CD4-positive, CD25-positive, alpha-beta regulatory T cell (primary cell): ENCODE measurements at regions not wholly inside any gene's neighbourhood (a gene's known extent, or its start where the extent isn't known, plus 50 kb on each side); places are given as distances from the start of the nearest gene placed in this dataset.

Experiments
- ATAC-seq, 2 donors: fragments of 150-1000 bp; cut with Tn5 transposase; one replicate each; pipeline ENCODE4 v1.10.0; 2021; ENCODE audit warnings: low read depth in 2 of 2, moderate number of reproducible peaks in 2 of 2, moderate library complexity in 1 of 2
- DNase-seq, 3 donors: peaks; one replicate each; pipeline versions ENCODE4 v3.0.0 to v3.0.0-alpha.2; 2012 to 2022; ENCODE audit warnings: mixed read lengths in 1 of 3
- H3K27ac ChIP-seq: one replicate; pipeline ENCODE4 v1.7.0; 2013; ENCODE audit warnings: mild to moderate bottlenecking, low read length; ENCODE audit not compliant: insufficient read depth, poor library complexity, severe bottlenecking
- H3K27me3 ChIP-seq: one replicate; pipeline ENCODE4 v1.7.0; 2013; ENCODE audit warnings: low read length; ENCODE audit not compliant: control insufficient read depth, insufficient read depth
- H3K36me3 ChIP-seq: one replicate; pipeline ENCODE4 v1.7.0; 2013; ENCODE audit warnings: mild to moderate bottlenecking, low read length, moderate library complexity; ENCODE audit not compliant: control insufficient read depth, insufficient read depth
- H3K4me1 ChIP-seq: 2 replicates; pipeline ENCODE4 v1.7.0; 2013; ENCODE audit warnings: mild to moderate bottlenecking, low read length; ENCODE audit not compliant: insufficient read depth, control insufficient read depth, poor library complexity, severe bottlenecking
- H3K4me3 ChIP-seq: one replicate; pipeline ENCODE4 v1.7.0; 2013; ENCODE audit warnings: low read depth, mild to moderate bottlenecking, low read length, moderate library complexity
- H3K9me3 ChIP-seq, 2 experiments: 1 replicate in 1 of 2; 2 replicates in 1 of 2; pipeline ENCODE4 v1.7.0; 2013; ENCODE audit warnings: low read length in 2 of 2, mild to moderate bottlenecking in 1 of 2, moderate library complexity in 1 of 2; ENCODE audit not compliant: control insufficient read depth in 2 of 2
- H3K27ac Mint-ChIP-seq, 3 donors: one replicate each; pipeline ENCODE4 v1.8.0; 2020 to 2022; ENCODE audit warnings: mild to moderate bottlenecking in 3 of 3, mixed read lengths in 3 of 3, moderate library complexity in 2 of 3
- H3K27me3 Mint-ChIP-seq: one replicate; pipeline ENCODE4 v1.8.0; 2022; ENCODE audit warnings: mild to moderate bottlenecking, mixed read lengths
- H3K36me3 Mint-ChIP-seq: one replicate; pipeline ENCODE4 v1.8.0; 2020; ENCODE audit warnings: mixed read lengths
- H3K4me1 Mint-ChIP-seq, 4 donors: one replicate each; pipeline ENCODE4 v1.8.0; 2020 to 2022; ENCODE audit warnings: mixed read lengths in 4 of 4, mild to moderate bottlenecking in 1 of 4
- H3K4me3 Mint-ChIP-seq, 4 donors: one replicate each; pipeline ENCODE4 v1.8.0; 2020 to 2022; ENCODE audit warnings: mild to moderate bottlenecking in 4 of 4, mixed read lengths in 4 of 4, moderate library complexity in 3 of 4
- H3K9me3 Mint-ChIP-seq, 7 donors: one replicate each; pipeline ENCODE4 v1.8.0; 2020 to 2022; ENCODE audit warnings: mixed read lengths in 7 of 7, mild to moderate bottlenecking in 3 of 7, moderate library complexity in 2 of 7

DNA sequence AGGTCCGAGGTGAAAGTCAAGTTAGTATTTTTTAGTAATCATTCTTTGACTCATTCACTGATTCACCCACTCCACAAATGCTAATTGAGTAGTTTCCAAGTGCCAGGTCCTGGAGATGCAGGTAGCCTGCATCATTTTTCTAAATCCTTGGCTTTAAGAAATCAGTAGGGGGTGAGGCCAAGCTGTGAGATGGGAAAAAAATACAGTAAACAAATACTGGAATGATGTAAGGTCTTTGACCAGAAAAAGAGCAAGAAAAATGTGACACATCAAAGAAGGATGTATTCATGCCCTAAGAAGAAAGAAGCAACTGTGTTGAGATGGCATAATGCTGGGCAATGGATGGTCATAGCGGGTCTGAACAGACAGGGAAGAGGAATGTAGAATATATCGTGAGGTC lies 1386.6 kb downstream of the PCDH7 start:
- Histone ChIP-seq H3K9me3 (peaks cover 0 to 6% of the 10 kb centered on the region in 2 experiments), H3K27me3 (no peaks in the 10 kb centered on the region), H3K4me3 (no peak overlapping the region), H3K36me3 (no peaks in the 10 kb centered on the region), H3K27ac (no peak overlapping the region), H3K4me1 (no peaks in the 10 kb centered on the region)
- no peaks in the 10 kb centered on the region for H3K4me1 Mint-ChIP-seq
- no peak overlapping the region for H3K27ac Mint-ChIP-seq
- ATAC-seq (no peak), DNase-seq (no peak)
- no peak overlapping the region for H3K4me3 Mint-ChIP-seq
- no peaks in the 10 kb centered on the region for H3K27me3 Mint-ChIP-seq
- H3K9me3 Mint-ChIP-seq = peaks cover 0 to 24% (median 9%) of the 10 kb centered on the region in 7 donors
- no peaks in the 10 kb centered on the region for H3K36me3 Mint-ChIP-seq

DNA sequence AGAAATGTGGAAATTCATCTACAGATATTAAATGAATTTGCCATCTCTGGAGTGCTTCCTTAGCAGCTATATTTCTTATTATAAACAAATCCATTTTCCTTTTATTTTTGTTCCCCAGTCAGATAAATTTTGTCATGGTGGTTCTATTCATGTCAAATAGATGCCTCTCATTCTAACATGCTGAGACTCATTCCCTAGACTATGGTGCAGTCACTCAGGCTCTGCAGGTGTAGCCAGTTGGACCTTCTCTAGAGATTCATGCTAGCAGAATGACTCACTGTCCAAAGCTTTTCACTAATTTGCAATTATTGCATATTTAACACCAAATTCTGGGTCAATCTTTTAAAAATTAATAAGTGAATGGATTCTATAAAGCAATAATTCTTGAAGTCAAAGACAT lies 1392.7 kb downstream of the PCDH7 start:
- H3K27me3 Mint-ChIP-seq = no peaks in the 10 kb centered on the region
- peaks cover 0 to 8% (median 4%) of the 10 kb centered on the region in 7 donors for H3K9me3 Mint-ChIP-seq

DNA sequence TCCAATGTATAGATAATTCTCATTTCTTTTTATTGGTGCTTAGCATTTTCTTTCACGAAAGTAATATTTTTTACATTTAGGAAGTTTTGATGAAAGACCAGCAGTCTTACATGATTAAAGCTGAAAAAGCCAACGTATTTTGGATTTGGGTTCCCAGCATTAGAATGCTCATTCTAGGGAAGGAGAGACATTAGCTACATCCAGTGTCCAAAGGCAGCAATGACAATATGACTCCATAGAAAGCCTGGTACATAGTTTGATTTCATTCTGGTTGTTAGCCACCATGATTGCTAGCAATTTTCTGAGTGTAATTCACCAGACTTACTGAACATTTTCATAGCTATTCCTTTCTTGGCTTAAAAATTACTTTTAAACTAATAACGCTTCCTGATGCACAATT lies 1397.5 kb downstream of the PCDH7 start:
- no peak for DNase-seq
- no peaks in the 10 kb centered on the region for H3K4me1 Mint-ChIP-seq
- no peak overlapping the region for H3K4me3 Mint-ChIP-seq
- Histone ChIP-seq H3K4me3 (no peak overlapping the region), H3K4me1 (no peaks in the 10 kb centered on the region), H3K9me3 (peaks cover 0 to 3% of the 10 kb centered on the region in 2 experiments), H3K36me3 (no peaks in the 10 kb centered on the region), H3K27me3 (no peaks in the 10 kb centered on the region), H3K27ac (no peak overlapping the region)
- ATAC-seq = no peak
- no peak overlapping the region for H3K27ac Mint-ChIP-seq
- H3K27me3 Mint-ChIP-seq = no peaks in the 10 kb centered on the region
- H3K9me3 Mint-ChIP-seq = peaks cover 0 to 10% (median 4%) of the 10 kb centered on the region in 7 donors
- no peaks in the 10 kb centered on the region for H3K36me3 Mint-ChIP-seq

More for the DNA sequence above, 1392.7 kb downstream of the PCDH7 start:
- no peak for DNase-seq
- Histone ChIP-seq H3K27me3 (no peaks in the 10 kb centered on the region), H3K27ac (no peak overlapping the region), H3K36me3 (no peaks in the 10 kb centered on the region), H3K9me3 (peaks cover 0 to 1% of the 10 kb centered on the region in 2 experiments), H3K4me1 (no peaks in the 10 kb centered on the region), H3K4me3 (no peak overlapping the region)
- Mint-ChIP-seq H3K27ac (no peak overlapping the region), H3K36me3 (no peaks in the 10 kb centered on the region), H3K4me1 (no peaks in the 10 kb centered on the region), H3K4me3 (no peak overlapping the region)
- no peak for ATAC-seq

DNA sequence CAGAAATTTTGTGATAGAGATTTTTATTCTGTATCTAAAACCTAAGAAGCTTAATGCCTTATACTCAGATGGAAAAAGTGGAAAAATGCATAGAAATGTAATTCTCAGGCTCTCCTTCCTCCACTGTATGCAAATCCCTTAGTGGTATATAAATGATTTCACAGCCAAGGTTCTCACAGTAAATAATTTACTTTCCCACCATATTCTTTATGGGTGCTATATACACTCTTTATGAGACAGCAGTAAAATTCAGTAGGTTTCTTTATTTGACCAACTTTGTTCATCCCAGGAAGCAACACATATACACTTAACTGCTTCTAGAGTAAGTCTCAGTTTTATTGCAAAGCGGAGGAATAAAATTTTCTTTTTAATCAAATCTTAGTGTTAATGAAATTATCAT lies 1399.7 kb downstream of the PCDH7 start:
- H3K4me3 ChIP-seq = no peak overlapping the region
- Mint-ChIP-seq H3K4me3 (no peak overlapping the region), H3K4me1 (no peaks in the 10 kb centered on the region), H3K27me3 (no peaks in the 10 kb centered on the region), H3K9me3 (peaks cover 0 to 10% (median 4%) of the 10 kb centered on the region in 7 donors), H3K36me3 (no peaks in the 10 kb centered on the region), H3K27ac (no peak overlapping the region)
- H3K9me3 ChIP-seq = peaks cover 2 to 3% of the 10 kb centered on the region in 2 experiments
- no peak for DNase-seq
- no peaks in the 10 kb centered on the region for H3K36me3 ChIP-seq
- no peaks in the 10 kb centered on the region for H3K4me1 ChIP-seq
- H3K27ac ChIP-seq = no peak overlapping the region
- no peaks in the 10 kb centered on the region for H3K27me3 ChIP-seq
- ATAC-seq = no peak

DNA sequence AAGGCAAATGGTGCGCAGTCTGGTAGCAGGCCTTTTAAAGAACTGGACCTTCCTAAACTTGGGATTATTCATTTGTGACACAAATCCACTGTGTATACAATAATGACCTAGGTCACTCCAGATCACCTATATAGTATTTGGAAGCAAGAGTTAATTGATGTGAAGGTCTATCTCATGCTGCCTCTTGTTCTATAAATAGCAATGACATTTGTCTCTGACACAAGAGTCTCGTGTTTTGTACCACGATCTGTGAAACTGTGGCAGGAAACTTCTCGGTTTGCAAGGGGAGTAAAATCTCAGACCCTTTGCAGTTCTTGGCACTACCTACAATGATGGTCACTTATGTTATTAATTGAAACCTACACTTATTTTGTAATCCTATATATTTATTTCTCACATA lies 1408.4 kb downstream of the PCDH7 start:
- DNase-seq = no peak
- H3K4me1 Mint-ChIP-seq = no peaks in the 10 kb centered on the region
- Histone ChIP-seq H3K4me3 (no peak overlapping the region), H3K4me1 (no peaks in the 10 kb centered on the region), H3K27ac (no peak overlapping the region), H3K9me3 (peaks cover 3 to 5% of the 10 kb centered on the region in 2 experiments), H3K27me3 (no peaks in the 10 kb centered on the region), H3K36me3 (no peaks in the 10 kb centered on the region)
- peaks cover 4 to 45% (median 5%) of the 10 kb centered on the region in 7 donors for H3K9me3 Mint-ChIP-seq
- no peaks in the 10 kb centered on the region for H3K36me3 Mint-ChIP-seq
- no peak overlapping the region for H3K27ac Mint-ChIP-seq
- no peaks in the 10 kb centered on the region for H3K27me3 Mint-ChIP-seq
- no peak for ATAC-seq
- no peak overlapping the region for H3K4me3 Mint-ChIP-seq

DNA sequence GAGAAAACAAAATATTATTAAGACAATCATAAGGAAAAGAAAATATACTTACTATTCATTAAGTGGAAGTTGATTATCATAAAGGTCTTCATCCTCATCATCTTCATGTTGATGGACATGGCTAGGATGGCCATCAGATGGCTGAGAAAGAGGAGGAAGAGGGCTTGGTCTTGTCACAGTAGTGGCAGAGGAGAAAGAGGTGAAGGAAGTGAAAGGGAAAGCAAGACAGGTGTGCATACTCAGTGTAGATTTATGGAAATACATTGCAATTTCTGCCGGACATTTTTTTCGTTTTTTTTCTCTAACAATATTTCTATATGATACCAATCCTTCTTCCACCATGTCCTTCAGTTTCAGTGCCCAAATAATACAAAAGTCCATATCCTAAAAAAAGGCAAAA lies 1409.8 kb downstream of the PCDH7 start:
- DNase-seq (no peak), ATAC-seq (no peak)
- peaks cover 3 to 6% of the 10 kb centered on the region in 2 experiments for H3K9me3 ChIP-seq
- Mint-ChIP-seq H3K4me3 (no peak overlapping the region), H3K27ac (no peak overlapping the region), H3K9me3 (peaks cover 4 to 41% (median 6%) of the 10 kb centered on the region in 7 donors), H3K27me3 (no peaks in the 10 kb centered on the region), H3K4me1 (no peaks in the 10 kb centered on the region), H3K36me3 (no peaks in the 10 kb centered on the region)
- H3K27ac ChIP-seq = no peak overlapping the region
- H3K36me3 ChIP-seq = no peaks in the 10 kb centered on the region
- H3K4me3 ChIP-seq = no peak overlapping the region
- no peaks in the 10 kb centered on the region for H3K4me1 ChIP-seq
- no peaks in the 10 kb centered on the region for H3K27me3 ChIP-seq

- Mint-ChIP-seq H3K9me3 (peaks cover 0 to 41% (median 7%) of the 10 kb centered on the region in 7 donors), H3K4me3 (no peak overlapping the region), H3K36me3 (no peaks in the 10 kb centered on the region), H3K27ac (no peak overlapping the region), H3K27me3 (no peaks in the 10 kb centered on the region), H3K4me1 (no peaks in the 10 kb centered on the region)
- H3K4me3 ChIP-seq = no peak overlapping the region
- ATAC-seq = no peak
- no peak overlapping the region for H3K27ac ChIP-seq
- DNase-seq = no peak
- H3K4me1 ChIP-seq = no peaks in the 10 kb centered on the region
- H3K9me3 ChIP-seq = peaks cover 3% of the 10 kb centered on the region in 2 experiments
- no peaks in the 10 kb centered on the region for H3K27me3 ChIP-seq
- no peaks in the 10 kb centered on the region for H3K36me3 ChIP-seq
Observed at GRCh38 chr4:32133141-32133540, 1413.0 kb downstream of the PCDH7 start.

GRCh38 chr4:32133734-32134133 lies 1413.6 kb downstream of the PCDH7 start:
- Mint-ChIP-seq H3K36me3 (no peaks in the 10 kb centered on the region), H3K27me3 (no peaks in the 10 kb centered on the region), H3K4me3 (no peak overlapping the region), H3K4me1 (no peaks in the 10 kb centered on the region), H3K9me3 (peaks cover 0 to 40% (median 7%) of the 10 kb centered on the region in 7 donors), H3K27ac (no peak overlapping the region)
- ATAC-seq = no peak
- DNase-seq = no peak
- H3K27me3 ChIP-seq = no peaks in the 10 kb centered on the region
- H3K27ac ChIP-seq = no peak overlapping the region
- peaks cover 3% of the 10 kb centered on the region in 2 experiments for H3K9me3 ChIP-seq
- H3K4me1 ChIP-seq = no peaks in the 10 kb centered on the region
- no peaks in the 10 kb centered on the region for H3K36me3 ChIP-seq
- H3K4me3 ChIP-seq = no peak overlapping the region
